Pancreas (tissue), 10 donors: ENCODE measurements at regions not wholly inside any gene's neighbourhood (a gene's known extent, or its start where the extent isn't known, plus 50 kb on each side); places are given as distances from the start of the nearest gene placed in this dataset.

Source experiments
- ATAC-seq, 4 donors: fragments of 200-7000 bp; cut with Tn5 transposase; one replicate each; pipeline versions ENCODE4 v1.8.0 to v1.9.1; 2020; ENCODE audit warnings: mild to moderate bottlenecking in 4 of 4, moderate library complexity in 4 of 4
- DNase-seq, 6 donors: peaks; one replicate each; pipeline ENCODE4 v3.0.0-alpha.2; 2020
- FAIRE-seq: peaks from 2 replicates; lab custom pipeline; 2012; peaks lifted over from hg19 to GRCh38; lab: Jason Lieb, UNC
- H3K27ac ChIP-seq, 4 donors: fragments of 200-600 bp; sonication (generic); 1 replicate in 3 of 4; 2 replicates in 1 of 4; pipeline versions ENCODE4 v1.5.0 to v1.8.0; 2020
- H3K27me3 ChIP-seq, 4 donors: fragments of 200-600 bp; one replicate each; pipeline ENCODE4 v1.8.0; 2021
- H3K36me3 ChIP-seq, 3 donors: fragments of 200-600 bp; sonication (generic) in 1 of 3; one replicate each; pipeline versions ENCODE4 v1.5.0 to v1.8.0; 2020 to 2021
- H3K4me1 ChIP-seq, 3 donors: fragments of 200-600 bp; one replicate each; pipeline ENCODE4 v1.8.0; 2021
- H3K4me3 ChIP-seq, 4 donors: fragments of 200-600 bp; sonication (generic) in 2 of 4; one replicate each; pipeline versions ENCODE4 v1.5.0 to v1.8.0; 2020 to 2021
- H3K9me3 ChIP-seq, 4 donors: fragments of 200-600 bp; one replicate each; pipeline ENCODE4 v1.8.0; 2021
- WGBS, 2 donors: extraction: QIAGEN DNeasy Blood & Tissue Kit; methylation state at CpG; one replicate each; pipeline ENCODE4 v1.1.7; 2013; 5-methylcytosine and 5-hydroxymethylcytosine counted together
- intact Hi-C, 3 donors: fragments of 100-400 bp; cut with DNase I; formaldehyde crosslinking; loops; one replicate each; pipeline versions ENCODE4 v1.11.1 to v1.14.2; 2022
- TF ChIP-seq, protein P1 (sequence below), 4 donors: fragments of 200-600 bp; sonication (generic) in 3 of 4; IDR thresholded peaks; one replicate each; pipeline versions ENCODE4 v1.5.0 to v1.8.0; 2021; ENCODE audit warnings: antibody characterized with exemption in 4 of 4
- donor health status: healthy with polysubstance abuse.
- donor health status: DM: no; HTN: no; CAD: no; lungs with moderate emphysema.
- donor health status: DM: no; HTN: no; CAD: no.
- donor health status: control.
- donor health status: control.
- donor health status: Bipolar disorder and iron deficiency.
- donor health status: DM: yes; HTN: yes; CAD: no.
- donor health status: DM: no; HTN: no; CAD: no.
- donor health status: DM: no; HTN: no; CAD: no.
- donor health status: DM: yes; HTN: yes; CAD: no.

DNA sequence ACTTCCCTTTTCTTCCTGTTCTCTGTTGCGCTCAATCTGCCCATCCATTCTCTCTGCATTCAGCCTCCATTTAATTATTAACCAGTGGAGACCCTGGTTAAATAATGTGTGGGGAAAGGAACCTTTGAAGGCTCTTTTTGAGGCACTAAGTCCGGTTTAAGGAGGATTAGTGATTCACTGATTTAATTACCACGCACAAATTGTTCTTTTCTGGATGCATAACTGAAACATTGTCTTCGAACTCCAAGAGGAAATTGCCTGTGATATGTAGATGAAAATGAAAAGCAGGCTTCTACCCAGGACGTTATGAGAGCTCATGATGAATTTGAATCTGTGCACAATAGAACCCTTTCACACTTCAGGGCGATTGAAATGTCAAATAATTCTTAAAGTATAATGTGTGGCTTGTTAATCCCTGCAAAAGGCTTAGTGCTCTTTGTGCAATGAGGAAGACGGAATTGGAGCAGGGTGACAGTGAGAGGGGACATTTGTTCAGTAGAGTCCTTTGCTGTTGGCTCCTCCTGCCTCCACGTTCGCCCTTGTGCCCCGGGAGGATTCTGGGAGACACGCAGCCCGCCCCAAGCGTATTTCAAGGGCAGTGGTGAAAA is 51.1 kb upstream of the ZNF236 start:
- ATAC-seq (no peak), DNase-seq (no peak), FAIRE-seq (no peak)
- H3K27me3 ChIP-seq: no peaks in the 10 kb centered on the region
- no peaks in the 10 kb centered on the region for H3K4me1 ChIP-seq
- H3K4me3 ChIP-seq: no peak overlapping the region
- TF ChIP-seq, protein P1, sequence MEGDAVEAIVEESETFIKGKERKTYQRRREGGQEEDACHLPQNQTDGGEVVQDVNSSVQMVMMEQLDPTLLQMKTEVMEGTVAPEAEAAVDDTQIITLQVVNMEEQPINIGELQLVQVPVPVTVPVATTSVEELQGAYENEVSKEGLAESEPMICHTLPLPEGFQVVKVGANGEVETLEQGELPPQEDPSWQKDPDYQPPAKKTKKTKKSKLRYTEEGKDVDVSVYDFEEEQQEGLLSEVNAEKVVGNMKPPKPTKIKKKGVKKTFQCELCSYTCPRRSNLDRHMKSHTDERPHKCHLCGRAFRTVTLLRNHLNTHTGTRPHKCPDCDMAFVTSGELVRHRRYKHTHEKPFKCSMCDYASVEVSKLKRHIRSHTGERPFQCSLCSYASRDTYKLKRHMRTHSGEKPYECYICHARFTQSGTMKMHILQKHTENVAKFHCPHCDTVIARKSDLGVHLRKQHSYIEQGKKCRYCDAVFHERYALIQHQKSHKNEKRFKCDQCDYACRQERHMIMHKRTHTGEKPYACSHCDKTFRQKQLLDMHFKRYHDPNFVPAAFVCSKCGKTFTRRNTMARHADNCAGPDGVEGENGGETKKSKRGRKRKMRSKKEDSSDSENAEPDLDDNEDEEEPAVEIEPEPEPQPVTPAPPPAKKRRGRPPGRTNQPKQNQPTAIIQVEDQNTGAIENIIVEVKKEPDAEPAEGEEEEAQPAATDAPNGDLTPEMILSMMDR (IDR thresholded peaks at IDR 0.05): no peak
- intact Hi-C loops: no loop called here
- no peak overlapping the region for H3K27ac ChIP-seq
- no peaks in the 10 kb centered on the region for H3K9me3 ChIP-seq
- 17 to 23% methylated on average over 13 of the region's 13 CpGs for WGBS, 2 donors
- H3K36me3 ChIP-seq: no peaks in the 10 kb centered on the region

DNA sequence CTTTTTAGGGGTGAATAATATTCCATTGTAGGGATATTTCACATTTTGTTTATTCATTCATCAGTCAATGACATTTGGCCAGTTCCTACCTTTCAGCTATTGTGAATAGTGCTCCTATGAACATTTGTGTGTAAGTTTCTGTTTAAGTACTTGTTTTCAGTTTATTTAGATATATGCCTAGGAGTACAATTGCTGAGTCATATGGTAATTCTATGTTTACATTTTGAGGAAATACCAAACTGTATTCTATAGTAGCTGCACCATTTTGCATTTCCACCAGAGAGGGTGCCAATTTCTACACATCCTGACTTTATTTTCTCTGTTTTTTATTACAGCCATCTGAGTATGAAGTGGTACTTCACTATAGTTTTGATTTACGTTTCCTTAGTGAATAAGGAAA is 54.4 kb upstream of the ZNF236 start:
- H3K27me3 ChIP-seq: no peaks in the 10 kb centered on the region
- DNase-seq (no peak), FAIRE-seq (no peak), ATAC-seq (no peak)
- H3K36me3 ChIP-seq: no peaks in the 10 kb centered on the region
- TF ChIP-seq, protein P1 (IDR thresholded peaks at IDR 0.05): no peak
- no peaks in the 10 kb centered on the region for H3K4me1 ChIP-seq
- H3K27ac ChIP-seq: no peak overlapping the region
- H3K9me3 ChIP-seq: no peaks in the 10 kb centered on the region
- 55 to 71% methylated on average over 1 of the region's 1 CpG for WGBS, 2 donors
- H3K4me3 ChIP-seq: no peak overlapping the region
- intact Hi-C loops: no loop called here

DNA sequence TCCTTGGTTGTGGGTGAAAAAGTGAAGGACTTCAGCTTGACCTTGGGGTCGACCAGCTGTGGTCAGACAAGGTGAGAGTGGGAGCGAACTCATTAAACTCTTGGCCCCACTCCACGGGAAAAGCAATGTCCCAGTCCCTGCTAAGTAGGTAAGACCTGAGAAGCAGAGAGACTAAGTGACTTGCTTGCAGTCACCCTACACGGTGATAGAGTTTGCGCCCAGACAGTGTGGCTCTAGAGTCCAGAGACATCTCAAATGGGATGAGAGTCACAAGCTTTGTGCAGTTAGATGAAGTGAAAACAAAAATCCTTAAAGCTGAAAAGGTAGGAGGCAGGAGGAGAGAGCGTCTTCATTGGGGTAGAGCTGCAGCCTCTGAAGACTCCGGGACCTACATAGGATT is 55.9 kb upstream of the ZNF236 start:
- no peak for ATAC-seq
- intact Hi-C loops: no loop called here
- 68 to 69% methylated on average over 7 of the region's 7 CpGs for WGBS, 2 donors
- Histone ChIP-seq H3K4me3 (no peak overlapping the region), H3K27me3 (no peaks in the 10 kb centered on the region), H3K4me1 (no peaks in the 10 kb centered on the region), H3K27ac (no peak overlapping the region), H3K36me3 (no peaks in the 10 kb centered on the region), H3K9me3 (no peaks in the 10 kb centered on the region)
- no peak for DNase-seq
- TF ChIP-seq, protein P1 (IDR thresholded peaks at IDR 0.05): no peak
- FAIRE-seq: no peak

DNA sequence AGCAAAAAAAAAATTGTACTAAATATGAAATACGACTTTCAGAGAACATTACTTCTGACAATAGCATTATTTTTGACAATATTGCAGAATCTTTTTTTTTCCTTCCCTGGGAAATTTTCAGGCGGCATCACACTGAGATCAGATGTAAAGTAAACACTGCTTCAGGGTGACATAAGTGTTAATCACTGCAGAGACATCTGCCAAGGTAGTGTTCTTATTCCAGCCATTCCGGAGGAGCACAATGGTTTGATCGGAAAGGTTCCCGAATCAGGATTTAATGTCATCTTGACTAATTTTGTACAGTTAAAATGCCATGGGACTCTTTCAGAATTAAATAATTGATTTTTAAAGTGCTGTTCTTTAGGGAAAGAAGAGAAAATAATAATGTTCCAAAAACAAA is 56.7 kb upstream of the ZNF236 start:
- Histone ChIP-seq H3K36me3 (no peaks in the 10 kb centered on the region), H3K27me3 (no peaks in the 10 kb centered on the region), H3K9me3 (no peaks in the 10 kb centered on the region), H3K27ac (no peak overlapping the region), H3K4me1 (no peaks in the 10 kb centered on the region), H3K4me3 (no peak overlapping the region)
- TF ChIP-seq, protein P1 (IDR thresholded peaks at IDR 0.05): no peak
- intact Hi-C loops: no loop called here
- no peak for FAIRE-seq
- 13 to 38% methylated on average over 5 of the region's 5 CpGs for WGBS, 2 donors
- no peak for DNase-seq
- ATAC-seq: no peak

DNA sequence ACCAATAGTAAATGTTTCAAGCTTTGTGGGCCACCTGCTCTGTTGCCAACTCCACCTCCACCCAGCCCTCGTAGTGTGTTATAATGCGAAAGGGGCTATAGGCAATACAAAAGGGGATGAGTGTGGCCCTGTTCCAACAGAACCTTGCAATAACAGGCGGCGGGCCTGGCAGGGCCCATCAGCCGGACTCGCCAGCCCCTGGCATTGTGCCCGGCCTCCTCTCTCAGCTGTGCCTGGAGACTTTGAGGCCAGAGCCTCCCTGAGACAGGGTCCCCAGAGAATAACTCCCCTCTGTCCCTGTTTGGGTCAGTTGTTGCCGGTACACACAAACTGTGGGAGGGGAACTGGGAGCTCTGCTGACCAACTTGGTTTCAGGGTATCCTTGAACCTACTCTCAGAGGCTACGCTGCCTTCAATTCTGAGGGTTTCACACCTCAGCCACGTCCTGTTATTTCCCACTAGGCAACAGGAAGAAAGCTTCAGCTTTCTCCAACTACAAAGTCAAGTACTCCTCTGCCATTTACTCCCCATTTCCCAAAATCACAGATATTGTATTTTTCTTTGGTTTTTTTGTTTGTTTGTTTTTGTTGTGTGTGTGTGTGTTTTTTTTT is 58.0 kb upstream of the ZNF236 start:
- Histone ChIP-seq H3K4me1 (no peaks in the 10 kb centered on the region), H3K4me3 (no peak overlapping the region), H3K27ac (no peak overlapping the region), H3K9me3 (no peaks in the 10 kb centered on the region), H3K27me3 (no peaks in the 10 kb centered on the region), H3K36me3 (no peaks in the 10 kb centered on the region)
- DNase-seq: no peak
- ATAC-seq: no peak
- intact Hi-C loops: no loop called here
- TF ChIP-seq, protein P1 (IDR thresholded peaks at IDR 0.05): no peak
- 78 to 85% methylated on average over 10 of the region's 10 CpGs for WGBS, 2 donors
- no peak for FAIRE-seq
